KMS-11 (cell line): ENCODE measurements at regions not wholly inside any gene's neighbourhood (a gene's known extent, or its start where the extent isn't known, plus 50 kb on each side); places are given as distances from the start of the nearest gene placed in this dataset.
"Not testable (repeated sequence)": the region's sequence is repeated elsewhere in the genome, so short reads cannot be mapped to it uniquely, and the experiment has no call there.

ENCODE experiments used
- H2AFZ ChIP-seq: fragments of 200-600 bp; sonication (generic); 2 replicates; pipeline ENCODE4 v1.6.1; 2016; ENCODE audit warnings: antibody characterized with exemption, mixed run types, low read depth
- H3K27ac ChIP-seq: fragments of 200-600 bp; sonication (generic); 2 replicates; pipeline ENCODE4 v1.6.1; 2016; ENCODE audit warnings: mild to moderate bottlenecking, mixed run types
- H3K27me3 ChIP-seq: fragments of 200-600 bp; sonication (generic); 2 replicates; pipeline ENCODE4 v1.6.1; 2017; ENCODE audit warnings: mild to moderate bottlenecking, low read depth, mixed run types, moderate library complexity; ENCODE audit not compliant: insufficient read depth
- H3K36me3 ChIP-seq: fragments of 200-600 bp; sonication (generic); 2 replicates; pipeline ENCODE4 v1.6.1; 2017; ENCODE audit warnings: mild to moderate bottlenecking, mixed run types; ENCODE audit not compliant: insufficient read depth
- H3K4me1 ChIP-seq: fragments of 200-600 bp; sonication (generic); 2 replicates; pipeline ENCODE4 v1.6.1; 2016; ENCODE audit warnings: mild to moderate bottlenecking, low read depth, mixed run types; ENCODE audit not compliant: poor library complexity, severe bottlenecking
- H3K4me2 ChIP-seq: fragments of 200-600 bp; sonication (generic); 2 replicates; pipeline ENCODE4 v1.7.0; 2016; ENCODE audit warnings: mild to moderate bottlenecking, mixed run types
- H3K4me3 ChIP-seq: fragments of 200-600 bp; sonication (generic); IDR thresholded peaks from 2 replicates; pipeline ENCODE4 v1.6.1; 2017; ENCODE audit warnings: low read depth, low read length, mixed read lengths; ENCODE audit not compliant: insufficient read depth
- H3K79me2 ChIP-seq: fragments of 200-600 bp; sonication (generic); 2 replicates; pipeline ENCODE4 v1.6.1; 2016; ENCODE audit warnings: low read depth, mixed run types; ENCODE audit not compliant: insufficient read depth
- H3K9ac ChIP-seq: fragments of 200-600 bp; sonication (generic); 2 replicates; pipeline ENCODE4 v1.6.1; 2016; ENCODE audit warnings: mild to moderate bottlenecking, mixed run types
- H4K20me1 ChIP-seq: fragments of 200-600 bp; sonication (generic); 2 replicates; pipeline ENCODE4 v1.6.1; 2016; ENCODE audit warnings: mild to moderate bottlenecking, mixed run types; ENCODE audit not compliant: insufficient read depth
- TF ChIP-seq, protein P1 (sequence below): fragments of 200-600 bp; sonication (generic); conservative IDR thresholded peaks from 2 replicates; pipeline ENCODE4 v1.6.1; 2017; ENCODE audit warnings: low read depth, mild to moderate bottlenecking, antibody characterized with exemption, low read length, moderate library complexity, mixed read lengths

DNA sequence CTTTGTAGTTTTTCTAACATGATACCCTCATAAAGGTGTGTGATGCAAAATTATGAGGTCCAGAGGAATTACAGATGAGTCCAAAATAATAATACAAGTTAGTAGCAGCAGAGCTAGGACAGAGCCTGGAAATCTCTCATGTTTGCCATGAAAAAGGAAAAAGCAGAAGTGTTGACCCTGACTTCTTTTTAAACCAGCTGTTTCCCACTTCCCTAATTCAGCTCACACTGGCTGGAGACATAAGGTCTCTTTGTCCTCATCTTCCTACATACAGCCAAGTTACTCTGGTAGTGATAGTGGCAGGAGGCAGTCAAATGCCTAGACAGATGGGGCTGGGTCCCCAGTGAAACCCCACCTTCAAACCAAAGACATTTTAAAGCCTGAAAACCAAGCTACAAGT is 269.2 kb downstream of the C7orf25 start:
- Histone ChIP-seq H3K79me2 (no peaks in the 10 kb centered on the region), H3K27ac (no peak overlapping the region), H3K4me3 (no peak overlapping the region), H4K20me1 (no peaks in the 10 kb centered on the region), H3K9ac (no peak overlapping the region), H3K4me1 (no peaks in the 10 kb centered on the region), H3K4me2 (no peak overlapping the region), H3K36me3 (no peaks in the 10 kb centered on the region), H3K27me3 (no peaks in the 10 kb centered on the region), H2AFZ (no peak overlapping the region)
- TF ChIP-seq, protein P1, sequence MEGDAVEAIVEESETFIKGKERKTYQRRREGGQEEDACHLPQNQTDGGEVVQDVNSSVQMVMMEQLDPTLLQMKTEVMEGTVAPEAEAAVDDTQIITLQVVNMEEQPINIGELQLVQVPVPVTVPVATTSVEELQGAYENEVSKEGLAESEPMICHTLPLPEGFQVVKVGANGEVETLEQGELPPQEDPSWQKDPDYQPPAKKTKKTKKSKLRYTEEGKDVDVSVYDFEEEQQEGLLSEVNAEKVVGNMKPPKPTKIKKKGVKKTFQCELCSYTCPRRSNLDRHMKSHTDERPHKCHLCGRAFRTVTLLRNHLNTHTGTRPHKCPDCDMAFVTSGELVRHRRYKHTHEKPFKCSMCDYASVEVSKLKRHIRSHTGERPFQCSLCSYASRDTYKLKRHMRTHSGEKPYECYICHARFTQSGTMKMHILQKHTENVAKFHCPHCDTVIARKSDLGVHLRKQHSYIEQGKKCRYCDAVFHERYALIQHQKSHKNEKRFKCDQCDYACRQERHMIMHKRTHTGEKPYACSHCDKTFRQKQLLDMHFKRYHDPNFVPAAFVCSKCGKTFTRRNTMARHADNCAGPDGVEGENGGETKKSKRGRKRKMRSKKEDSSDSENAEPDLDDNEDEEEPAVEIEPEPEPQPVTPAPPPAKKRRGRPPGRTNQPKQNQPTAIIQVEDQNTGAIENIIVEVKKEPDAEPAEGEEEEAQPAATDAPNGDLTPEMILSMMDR, result no peak

DNA sequence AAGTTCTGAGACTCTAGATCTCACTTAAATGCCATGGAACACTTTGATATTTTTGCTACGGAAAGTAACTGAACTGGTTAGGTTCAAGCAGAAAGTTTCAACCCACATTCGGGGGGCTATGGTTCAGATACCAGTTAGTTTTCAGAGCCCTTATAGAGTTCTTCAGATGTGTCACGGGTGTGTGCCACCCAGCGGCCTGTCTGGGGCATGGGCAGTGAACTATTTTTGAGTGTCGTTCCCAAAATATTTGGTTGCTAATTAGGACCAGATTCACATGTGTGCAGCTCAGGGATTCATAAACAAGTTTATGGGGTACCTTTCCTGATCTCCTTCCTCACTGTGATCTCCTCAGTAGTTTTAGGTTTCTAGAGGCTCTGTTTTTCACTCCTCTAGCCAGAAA is 271.9 kb downstream of the C7orf25 start:
- H4K20me1 ChIP-seq, result no peaks in the 10 kb centered on the region
- TF ChIP-seq, protein P1, result no peak
- H2AFZ ChIP-seq, result no peak overlapping the region
- no peak overlapping the region for H3K27ac ChIP-seq
- H3K9ac ChIP-seq, result no peak overlapping the region
- H3K36me3 ChIP-seq, result no peaks in the 10 kb centered on the region
- no peaks in the 10 kb centered on the region for H3K4me1 ChIP-seq
- no peak overlapping the region for H3K4me3 ChIP-seq
- H3K4me2 ChIP-seq, result no peak overlapping the region
- no peaks in the 10 kb centered on the region for H3K27me3 ChIP-seq
- H3K79me2 ChIP-seq, result no peaks in the 10 kb centered on the region

DNA sequence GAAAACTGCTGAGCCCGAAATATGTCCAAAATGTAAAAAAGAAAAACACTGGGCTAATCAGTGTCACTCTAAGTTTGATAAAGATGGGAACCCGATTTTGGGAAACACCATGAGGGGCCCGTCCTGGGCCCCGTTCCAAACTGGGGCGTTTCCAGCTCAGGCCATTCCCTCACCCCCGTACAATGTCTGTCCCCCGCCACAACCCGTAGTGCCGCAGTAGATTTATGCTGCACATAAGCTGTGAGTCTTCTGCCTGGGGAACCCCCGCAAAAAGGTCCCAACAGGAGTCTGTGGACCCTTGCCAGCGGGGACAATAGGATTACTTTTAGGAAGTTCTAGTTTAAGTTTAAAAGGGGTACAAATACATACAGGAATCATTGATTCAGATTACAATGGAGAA is 275.5 kb downstream of the C7orf25 start:
- H3K27me3 ChIP-seq, H3K79me2 ChIP-seq, H3K4me1 ChIP-seq, H3K27ac ChIP-seq, H3K36me3 ChIP-seq, H3K9ac ChIP-seq, H2AFZ ChIP-seq, H3K4me2 ChIP-seq, H3K4me3 ChIP-seq, H4K20me1 ChIP-seq: not testable (repeated sequence)

DNA sequence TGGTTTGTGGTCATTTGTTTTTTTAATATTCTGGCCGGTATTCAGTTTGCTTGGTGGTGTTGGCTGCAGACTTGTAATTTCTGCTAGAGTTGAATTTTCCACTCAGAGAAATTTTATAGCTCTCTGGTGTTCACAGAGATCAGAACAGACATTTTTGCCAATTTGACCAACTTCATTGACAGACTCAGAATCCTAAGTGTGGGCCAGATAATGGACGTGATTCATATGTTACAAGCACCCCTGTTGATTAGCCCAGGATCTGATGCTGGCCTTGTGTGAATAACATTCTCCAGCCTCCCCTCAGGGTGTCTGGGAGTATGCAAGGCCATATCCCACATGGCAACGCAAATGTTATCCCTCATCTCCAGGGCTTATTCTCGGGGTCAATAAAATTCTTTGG is 283.8 kb downstream of the C7orf25 start:
- H4K20me1 ChIP-seq, result no peaks in the 10 kb centered on the region
- H3K79me2 ChIP-seq, result no peaks in the 10 kb centered on the region
- H3K4me2 ChIP-seq, result no peak overlapping the region
- H3K4me1 ChIP-seq, result no peaks in the 10 kb centered on the region
- H3K36me3 ChIP-seq, result no peaks in the 10 kb centered on the region
- no peak overlapping the region for H3K4me3 ChIP-seq
- TF ChIP-seq, protein P1, result no peak
- H3K27me3 ChIP-seq, result no peaks in the 10 kb centered on the region
- no peak overlapping the region for H2AFZ ChIP-seq
- no peak overlapping the region for H3K27ac ChIP-seq
- H3K9ac ChIP-seq, result no peak overlapping the region

DNA sequence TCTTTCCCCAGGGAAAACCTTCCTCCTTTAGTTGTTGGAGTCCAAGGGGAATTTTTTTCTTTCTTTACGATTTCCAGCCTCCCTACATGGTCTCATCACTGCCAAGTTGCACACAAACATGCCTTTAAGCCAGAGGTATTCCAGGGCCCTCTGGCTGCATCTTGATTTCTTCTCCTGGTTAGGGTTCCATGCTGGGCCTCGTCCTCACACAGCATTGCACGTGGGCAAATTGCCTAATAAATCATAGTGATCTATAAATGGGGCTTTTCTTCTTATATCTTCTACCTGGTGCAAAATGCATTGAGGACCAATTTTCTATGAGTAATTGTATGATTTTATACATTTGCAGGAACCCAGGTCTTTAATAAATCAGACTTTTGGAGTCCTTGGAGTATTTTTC is 284.2 kb downstream of the C7orf25 start:
- no peaks in the 10 kb centered on the region for H3K79me2 ChIP-seq
- H4K20me1 ChIP-seq, result no peaks in the 10 kb centered on the region
- no peak overlapping the region for H3K4me2 ChIP-seq
- TF ChIP-seq, protein P1, result no peak
- H3K9ac ChIP-seq, result no peak overlapping the region
- no peak overlapping the region for H2AFZ ChIP-seq
- H3K4me3 ChIP-seq, result no peak overlapping the region
- no peaks in the 10 kb centered on the region for H3K27me3 ChIP-seq
- no peak overlapping the region for H3K27ac ChIP-seq
- no peaks in the 10 kb centered on the region for H3K4me1 ChIP-seq
- no peaks in the 10 kb centered on the region for H3K36me3 ChIP-seq
